H1 (cell line): ENCODE measurements at regions not wholly inside any gene's neighbourhood (a gene's known extent, or its start where the extent isn't known, plus 50 kb on each side); places are given as distances from the start of the nearest gene placed in this dataset.

Experiments used
- CTCF ChIA-PET: fragments of 300-600 bp; sonication (Branson Sonifier 250); formaldehyde crosslinking; loops from one replicate; lab custom pipeline; 2021; ENCODE audit not compliant: partially characterized antibody; lab: Charles Lee
- POLR2A ChIA-PET: fragments of 300-600 bp; sonication (Branson Sonifier 250); formaldehyde crosslinking; loops from one replicate; lab custom pipeline; 2021; ENCODE audit warnings: inconsistent platforms; ENCODE audit not compliant: partially characterized antibody; lab: Charles Lee
- DNase-seq, 2 experiments: peaks; one replicate each; pipeline versions ENCODE4 v3.0.0 to v3.0.0-alpha.2; 2010 to 2022; ENCODE audit warnings: low spot score in 2 of 2, low read depth in 1 of 2, mixed read lengths in 1 of 2
- FAIRE-seq: peaks from 2 replicates; lab custom pipeline; 2011; peaks lifted over from hg19 to GRCh38; lab: Jason Lieb, UNC
- H2AFZ ChIP-seq: 2 replicates; pipeline ENCODE4 v1.8.1; 2012; ENCODE audit warnings: low read length, inconsistent platforms
- H2AK5ac ChIP-seq: 2 replicates; pipeline ENCODE4 v1.6.1; 2013; ENCODE audit warnings: low read depth, low read length
- H2BK120ac ChIP-seq: replicated peaks from 2 replicates; pipeline ENCODE3; 2013; ENCODE audit warnings: low read depth, low read length, inconsistent platforms
- H2BK12ac ChIP-seq: 2 replicates; pipeline ENCODE4 v1.6.1; 2013; ENCODE audit warnings: low read depth, low read length
- H2BK15ac ChIP-seq: 2 replicates; pipeline ENCODE4 v1.6.1; 2013; ENCODE audit warnings: low read length
- H2BK20ac ChIP-seq: 2 replicates; pipeline ENCODE4 v1.6.1; 2013; ENCODE audit warnings: low read length
- H2BK5ac ChIP-seq: 2 replicates; pipeline ENCODE4 v1.6.1; 2013; ENCODE audit warnings: low read depth, low read length
- H3K14ac ChIP-seq: 2 replicates; pipeline ENCODE4 v1.6.1; 2013; ENCODE audit warnings: inconsistent platforms; ENCODE audit not compliant: insufficient read length
- H3K18ac ChIP-seq: 2 replicates; pipeline ENCODE4 v1.6.1; 2013; ENCODE audit warnings: low read length; ENCODE audit errors: extremely low read depth
- H3K23ac ChIP-seq: 2 replicates; pipeline ENCODE4 v1.6.1; 2013; ENCODE audit warnings: inconsistent platforms; ENCODE audit not compliant: insufficient read length
- H3K23me2 ChIP-seq: 2 replicates; pipeline ENCODE4 v1.6.1; 2013; ENCODE audit warnings: low read depth, low read length
- H3K27ac ChIP-seq: 2 replicates; pipeline ENCODE4 v1.6.1; 2011; ENCODE audit warnings: low read depth, low read length, inconsistent platforms
- H3K27me3 ChIP-seq, 4 experiments: replicated peaks in 1 of 4; 1 replicate in 1 of 4; 2 replicates in 3 of 4; pipeline versions ENCODE4 v1.6.1 to v1.8.1; 2011 to 2013; ENCODE audit warnings: low read length in 3 of 4, mild to moderate bottlenecking in 3 of 4, inconsistent platforms in 2 of 4, mixed read lengths in 2 of 4, moderate library complexity in 1 of 4; ENCODE audit not compliant: control insufficient read depth in 3 of 4, insufficient read depth in 3 of 4; ENCODE audit errors: extremely low read depth in 1 of 4
- H3K36me3 ChIP-seq, 4 experiments: 2 replicates each; pipeline versions ENCODE4 v1.6.1 to v1.8.1; 2011 to 2013; ENCODE audit warnings: mild to moderate bottlenecking in 4 of 4, low read length in 3 of 4, moderate library complexity in 2 of 4, control low read depth in 1 of 4, inconsistent platforms in 1 of 4; ENCODE audit not compliant: insufficient read depth in 4 of 4, control insufficient read depth in 2 of 4
- H3K4ac ChIP-seq: replicated peaks from 2 replicates; pipeline ENCODE3; 2013; ENCODE audit warnings: low read length, low read depth, mixed read lengths, inconsistent platforms; ENCODE audit not compliant: insufficient read length
- H3K4me1 ChIP-seq, 4 experiments: replicated peaks in 1 of 4; 1 replicate in 1 of 4; 2 replicates in 3 of 4; pipeline versions ENCODE4 v1.6.1 to v1.8.1; 2011 to 2013; ENCODE audit warnings: low read length in 3 of 4, inconsistent platforms in 2 of 4, mixed read lengths in 1 of 4; ENCODE audit not compliant: insufficient read depth in 4 of 4, control insufficient read depth in 3 of 4
- H3K4me2 ChIP-seq, 2 experiments: 2 replicates each; pipeline versions ENCODE4 v1.6.1 to v1.8.1; 2011 to 2013; ENCODE audit warnings: low read depth in 2 of 2, low read length in 2 of 2, control low read depth in 1 of 2, inconsistent platforms in 1 of 2, mild to moderate bottlenecking in 1 of 2; ENCODE audit not compliant: insufficient read depth in 1 of 2
- H3K4me3 ChIP-seq, 4 experiments: fragments of 200-600, 300-600 bp in 1 of 4; sonication (generic), shearing (Covaris generic), sonication (Bioruptor Twin) in 1 of 4; 2 replicates each; pipeline versions ENCODE4 v1.5.1 to v1.8.1; 2011 to 2016; ENCODE audit warnings: low read length in 4 of 4, low read depth in 3 of 4, control low read depth in 2 of 4, inconsistent platforms in 2 of 4, mild to moderate bottlenecking in 2 of 4, mixed read lengths in 1 of 4, moderate library complexity in 1 of 4; ENCODE audit not compliant: insufficient read depth in 2 of 4; ENCODE audit errors: extremely low read depth in 1 of 4
- H3K56ac ChIP-seq: replicated peaks from 2 replicates; pipeline ENCODE3; 2013; ENCODE audit warnings: low read depth, mild to moderate bottlenecking, mixed read lengths, low read length, inconsistent platforms; ENCODE audit not compliant: insufficient read length
- H3K79me1 ChIP-seq: 2 replicates; pipeline ENCODE4 v1.6.1; 2013; ENCODE audit warnings: low read depth, low read length, control low read depth
- H3K79me2 ChIP-seq, 2 experiments: 2 replicates each; pipeline versions ENCODE4 v1.6.1 to v1.8.1; 2012 to 2013; ENCODE audit warnings: low read length in 2 of 2, mild to moderate bottlenecking in 2 of 2, inconsistent platforms in 1 of 2; ENCODE audit not compliant: insufficient read depth in 2 of 2, control insufficient read depth in 1 of 2
- H3K9ac ChIP-seq, 4 experiments: replicated peaks in 1 of 4; 1 replicate in 1 of 4; 2 replicates in 3 of 4; pipeline versions ENCODE4 v1.6.1 to v1.8.1; 2011 to 2013; ENCODE audit warnings: low read depth in 3 of 4, low read length in 3 of 4, control low read depth in 2 of 4, mild to moderate bottlenecking in 2 of 4, moderate library complexity in 2 of 4, inconsistent platforms in 1 of 4; ENCODE audit errors: extremely low read depth in 1 of 4
- H3K9me3 ChIP-seq, 2 experiments: 2 replicates each; pipeline versions ENCODE4 v1.6.1 to v1.8.1; 2012 to 2013; ENCODE audit warnings: mild to moderate bottlenecking in 2 of 2, moderate library complexity in 2 of 2, control low read depth in 1 of 2, inconsistent platforms in 1 of 2, low read depth in 1 of 2, low read length in 1 of 2, mixed read lengths in 1 of 2; ENCODE audit not compliant: insufficient read depth in 2 of 2
- H4K20me1 ChIP-seq, 2 experiments: replicated peaks in 1 of 2; 2 replicates each; pipeline versions ENCODE3 to v1.8.1; 2011 to 2013; ENCODE audit warnings: inconsistent platforms in 2 of 2, low read length in 2 of 2, mild to moderate bottlenecking in 1 of 2; ENCODE audit not compliant: insufficient read depth in 2 of 2, control insufficient read depth in 1 of 2
- H4K5ac ChIP-seq: 2 replicates; pipeline ENCODE4 v1.6.1; 2013; ENCODE audit warnings: low read length, low read depth, mixed read lengths, inconsistent platforms; ENCODE audit not compliant: insufficient read length
- H4K8ac ChIP-seq: 2 replicates; pipeline ENCODE4 v1.8.0; 2013; ENCODE audit warnings: mild to moderate bottlenecking, moderate library complexity, low read length, inconsistent platforms; ENCODE audit not compliant: insufficient read depth; ENCODE audit errors: extremely low read depth
- H4K91ac ChIP-seq: replicated peaks from 2 replicates; pipeline ENCODE3; 2013; ENCODE audit warnings: low read length, mixed read lengths, inconsistent platforms; ENCODE audit not compliant: insufficient read length
- CBX5 ChIP-seq: fragments of 300-800, 300-1000 bp; sonication (generic); IDR thresholded peaks from 2 replicates; pipeline ENCODE4 v1.7.1; 2016; ENCODE audit warnings: antibody characterized with exemption, low read length, low read depth
- CTCF ChIP-seq, 3 experiments: IDR thresholded peaks; 1 replicate in 2 of 3; 2 replicates in 1 of 3; pipeline versions ENCODE4 v1.5.1 to v1.6.1; 2011; ENCODE audit warnings: low read length in 3 of 3, mild to moderate bottlenecking in 3 of 3, inconsistent platforms in 2 of 3, low read depth in 1 of 3, moderate library complexity in 1 of 3; ENCODE audit not compliant: insufficient read depth in 1 of 3; ENCODE audit errors: control extremely low read depth in 1 of 3
- SP4 ChIP-seq: IDR thresholded peaks from 2 replicates; pipeline ENCODE4 v1.6.1; 2012; ENCODE audit warnings: low read length, inconsistent platforms
- WGBS, 2 experiments: shearing (Covaris generic) in 1 of 2; methylation state at CpG; one replicate each; pipeline versions ENCODE4 v1.1.6 to v1.1.7; 2013 to 2015; ENCODE audit warnings: low lambda C conversion rate in 2 of 2, mixed read lengths in 2 of 2, inconsistent platforms in 1 of 2, low coverage in 1 of 2, missing lambda C conversion rate in 1 of 2; ENCODE audit not compliant: insufficient replicate concordance in 2 of 2, insufficient coverage in 1 of 2, insufficient read length in 1 of 2; ENCODE audit errors: extremely low coverage in 1 of 2, missing lambda C conversion rate in 1 of 2; 5-methylcytosine and 5-hydroxymethylcytosine counted together
- TF ChIP-seq, protein P1 (sequence below): IDR thresholded peaks from 2 replicates; pipeline ENCODE4 v1.6.1; 2011; ENCODE audit warnings: low read length, improper control_type of control experiment

GRCh38 chr9:75488719-75489110 is 400.4 kb downstream of the OSTF1 start:
- H2BK120ac ChIP-seq, result no peak overlapping the region
- H3K79me2 ChIP-seq, result no peaks in the 10 kb centered on the region
- no peak overlapping the region for H2BK15ac ChIP-seq
- H4K5ac ChIP-seq, result no peak overlapping the region
- H2AFZ ChIP-seq, result no peak overlapping the region
- H3K27ac ChIP-seq, result no peak overlapping the region
- H3K14ac ChIP-seq, result no peak overlapping the region
- no peak overlapping the region for H3K18ac ChIP-seq
- DNase-seq (no peak), FAIRE-seq (no peak)
- H4K91ac ChIP-seq, result no peak overlapping the region
- no peak overlapping the region for H4K8ac ChIP-seq
- no peak overlapping the region for H3K4me2 ChIP-seq
- H3K4me3 ChIP-seq, result no peak overlapping the region
- no peak overlapping the region for H2BK5ac ChIP-seq
- no peak overlapping the region for H2BK20ac ChIP-seq
- H3K36me3 ChIP-seq, result no peaks in the 10 kb centered on the region
- H3K56ac ChIP-seq, result no peak overlapping the region
- no peaks in the 10 kb centered on the region for H3K79me1 ChIP-seq
- H4K20me1 ChIP-seq, result no peaks in the 10 kb centered on the region
- POLR2A ChIA-PET, result no interaction called here
- H3K27me3 ChIP-seq, result no peaks in the 10 kb centered on the region
- no peaks in the 10 kb centered on the region for H3K23me2 ChIP-seq
- H3K4ac ChIP-seq, result no peak overlapping the region
- no peak overlapping the region for H3K9ac ChIP-seq
- CTCF ChIA-PET, result interaction anchor here (0.6 to 1.0 kb wide), 4 partner anchors 155 to 314 kb away, joined by 3 read pairs; no protein-coding TSS in a partner anchor
- H3K23ac ChIP-seq, result no peak overlapping the region
- no peak overlapping the region for H2BK12ac ChIP-seq
- H3K9me3 ChIP-seq, result no peaks in the 10 kb centered on the region
- H3K4me1 ChIP-seq, result no peaks in the 10 kb centered on the region
- 92% methylated on average over 6 of the region's 6 CpGs; no CpG with 5 or more reads in 1 of the 2 experiments for WGBS, 2 experiments
- no peak overlapping the region for H2AK5ac ChIP-seq
- TF ChIP-seq CTCF (IDR thresholded peaks at IDR 0.05; ENCODE audit: control extremely low read depth in 1 of 3, insufficient read depth in 1 of 3, low read depth in 1 of 3, low read length in 3 of 3) (no peak), SP4 (no peak), CBX5 (no peak)
- TF ChIP-seq, protein P1, sequence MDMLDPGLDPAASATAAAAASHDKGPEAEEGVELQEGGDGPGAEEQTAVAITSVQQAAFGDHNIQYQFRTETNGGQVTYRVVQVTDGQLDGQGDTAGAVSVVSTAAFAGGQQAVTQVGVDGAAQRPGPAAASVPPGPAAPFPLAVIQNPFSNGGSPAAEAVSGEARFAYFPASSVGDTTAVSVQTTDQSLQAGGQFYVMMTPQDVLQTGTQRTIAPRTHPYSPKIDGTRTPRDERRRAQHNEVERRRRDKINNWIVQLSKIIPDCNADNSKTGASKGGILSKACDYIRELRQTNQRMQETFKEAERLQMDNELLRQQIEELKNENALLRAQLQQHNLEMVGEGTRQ, result no peak
